ENCODE measurements at regions not wholly inside any gene's neighbourhood (a gene's known extent, or its start where the extent isn't known, plus 50 kb on each side); places are given as distances from the start of the nearest gene placed in this dataset.

GRCh38 chr10:4538016-4538415 is 288.0 kb upstream of the AKR1E2 start:
- no peak for TF ChIP-seq CTCF (IDR thresholded peaks at IDR 0.05; ENCODE audit: low read depth, low read length, missing control alignments)
- no peak overlapping the region for H3K4me3 ChIP-seq (replicated peaks; ENCODE audit: low read depth, low read length)
- DNase-seq (ENCODE audit: extremely low read depth, low read depth), result no peak

- DNase-seq (ENCODE audit: extremely low read depth, low read depth), result no peak
Measured at GRCh38 chr10:4535521-4535920, 290.5 kb upstream of the AKR1E2 start.

GRCh38 chr10:4533621-4534020 is 292.4 kb upstream of the AKR1E2 start:
- H3K4me3 ChIP-seq (replicated peaks; ENCODE audit: low read depth, low read length), result no peak overlapping the region
- no peak for DNase-seq (ENCODE audit: extremely low read depth, low read depth)
- no peak for TF ChIP-seq CTCF (IDR thresholded peaks at IDR 0.05; ENCODE audit: low read depth, low read length, missing control alignments)

More at GRCh38 chr10:4535521-4535920, 290.5 kb upstream of the AKR1E2 start:
- H3K4me3 ChIP-seq (replicated peaks; ENCODE audit: low read depth, low read length), result no peak overlapping the region
- no peak for TF ChIP-seq CTCF (IDR thresholded peaks at IDR 0.05; ENCODE audit: low read depth, low read length, missing control alignments)

GRCh38 chr10:4532976-4533375 is 293.0 kb upstream of the AKR1E2 start:
- DNase-seq (ENCODE audit: extremely low read depth, low read depth), result no peak
- no peak overlapping the region for H3K4me3 ChIP-seq (replicated peaks; ENCODE audit: low read depth, low read length)
- no peak for TF ChIP-seq CTCF (IDR thresholded peaks at IDR 0.05; ENCODE audit: low read depth, low read length, missing control alignments)

- no peak overlapping the region for H3K4me3 ChIP-seq (replicated peaks; ENCODE audit: low read depth, low read length)
- TF ChIP-seq CTCF (IDR thresholded peaks at IDR 0.05; ENCODE audit: low read depth, low read length, missing control alignments), result no peak
- no peak for DNase-seq (ENCODE audit: extremely low read depth, low read depth)
Measured at GRCh38 chr10:4532467-4532866, 293.5 kb upstream of the AKR1E2 start.

GRCh38 chr10:4532011-4532410 is 294.0 kb upstream of the AKR1E2 start:
- no peak for TF ChIP-seq CTCF (IDR thresholded peaks at IDR 0.05; ENCODE audit: low read depth, low read length, missing control alignments)

GRCh38 chr10:4529266-4529665 is 296.7 kb upstream of the AKR1E2 start:
- DNase-seq (ENCODE audit: extremely low read depth, low read depth), result no peak
- TF ChIP-seq CTCF (IDR thresholded peaks at IDR 0.05; ENCODE audit: low read depth, low read length, missing control alignments), result no peak
- no peak overlapping the region for H3K4me3 ChIP-seq (replicated peaks; ENCODE audit: low read depth, low read length)

More at GRCh38 chr10:4532011-4532410, 294.0 kb upstream of the AKR1E2 start:
- DNase-seq (ENCODE audit: extremely low read depth, low read depth), result no peak
- no peak overlapping the region for H3K4me3 ChIP-seq (replicated peaks; ENCODE audit: low read depth, low read length)
